ENCODE measurements at regions not wholly inside any gene's neighbourhood (a gene's known extent, or its start where the extent isn't known, plus 50 kb on each side); places are given as distances from the start of the nearest gene placed in this dataset.

- Mint-ChIP-seq H3K27ac (peak overlapping the region; percentile 57), H3K36me3 (no peaks in the 10 kb centered on the region), H3K4me1 (ENCODE audit: unreplicated experiment) (peaks cover 14% of the 10 kb centered on the region), H3K27me3 (peaks cover 5% of the 10 kb centered on the region), H3K4me3 (peak overlapping the region; percentile 52), H3K9me3 (no peaks in the 10 kb centered on the region)
- no peak for DNase-seq (ENCODE audit: extremely low spot score, unreplicated experiment)
- no peak for TF ChIP-seq CTCF (conservative IDR thresholded peaks at IDR 0.05)
Observed at GRCh38 chr20:11982289-11982954, 64.7 kb downstream of the BTBD3 start.

- peak overlapping the region; percentile 57 for H3K27ac Mint-ChIP-seq
- peak overlapping the region; percentile 52 for H3K4me3 Mint-ChIP-seq
- peaks cover 5% of the 10 kb centered on the region for H3K27me3 Mint-ChIP-seq
- peaks cover 14% of the 10 kb centered on the region for H3K4me1 Mint-ChIP-seq (ENCODE audit: unreplicated experiment)
- H3K36me3 Mint-ChIP-seq: no peaks in the 10 kb centered on the region
- H3K9me3 Mint-ChIP-seq: no peaks in the 10 kb centered on the region
- DNase-seq (ENCODE audit: extremely low spot score, unreplicated experiment): no peak
- TF ChIP-seq CTCF (conservative IDR thresholded peaks at IDR 0.05): no peak
Observed at GRCh38 chr20:11982955-11983470, 65.3 kb downstream of the BTBD3 start.

GRCh38 chr20:11986954-11987353 is 69.3 kb downstream of the BTBD3 start:
- no peak overlapping the region for H3K27ac Mint-ChIP-seq
- DNase-seq (ENCODE audit: extremely low spot score, unreplicated experiment): no peak
- peaks cover 5% of the 10 kb centered on the region for H3K27me3 Mint-ChIP-seq
- no peaks in the 10 kb centered on the region for H3K9me3 Mint-ChIP-seq
- TF ChIP-seq CTCF (conservative IDR thresholded peaks at IDR 0.05): no peak
- no peaks in the 10 kb centered on the region for H3K36me3 Mint-ChIP-seq
- peaks cover 24% of the 10 kb centered on the region for H3K4me1 Mint-ChIP-seq (ENCODE audit: unreplicated experiment)
- no peak overlapping the region for H3K4me3 Mint-ChIP-seq

GRCh38 chr20:11987526-11987925 is 69.8 kb downstream of the BTBD3 start:
- H3K27ac Mint-ChIP-seq: no peak overlapping the region
- no peaks in the 10 kb centered on the region for H3K9me3 Mint-ChIP-seq
- H3K4me3 Mint-ChIP-seq: no peak overlapping the region
- no peak for TF ChIP-seq CTCF (conservative IDR thresholded peaks at IDR 0.05)
- H3K36me3 Mint-ChIP-seq: no peaks in the 10 kb centered on the region
- H3K4me1 Mint-ChIP-seq (ENCODE audit: unreplicated experiment): peaks cover 18% of the 10 kb centered on the region
- H3K27me3 Mint-ChIP-seq: peaks cover 3% of the 10 kb centered on the region
- DNase-seq (ENCODE audit: extremely low spot score, unreplicated experiment): no peak

- Mint-ChIP-seq H3K27ac (no peak overlapping the region), H3K4me1 (ENCODE audit: unreplicated experiment) (peaks cover 14% of the 10 kb centered on the region), H3K9me3 (no peaks in the 10 kb centered on the region), H3K36me3 (no peaks in the 10 kb centered on the region), H3K27me3 (no peaks in the 10 kb centered on the region), H3K4me3 (no peak overlapping the region)
- DNase-seq (ENCODE audit: extremely low spot score, unreplicated experiment): no peak
- no peak for TF ChIP-seq CTCF (conservative IDR thresholded peaks at IDR 0.05)
Observed at GRCh38 chr20:11989018-11989771, 71.5 kb downstream of the BTBD3 start.

Data from type B pancreatic cell (in vitro differentiated cells).